ENCODE measurements at regions not wholly inside any gene's neighbourhood (a gene's known extent, or its start where the extent isn't known, plus 50 kb on each side); places are given as distances from the start of the nearest gene placed in this dataset.

DNA sequence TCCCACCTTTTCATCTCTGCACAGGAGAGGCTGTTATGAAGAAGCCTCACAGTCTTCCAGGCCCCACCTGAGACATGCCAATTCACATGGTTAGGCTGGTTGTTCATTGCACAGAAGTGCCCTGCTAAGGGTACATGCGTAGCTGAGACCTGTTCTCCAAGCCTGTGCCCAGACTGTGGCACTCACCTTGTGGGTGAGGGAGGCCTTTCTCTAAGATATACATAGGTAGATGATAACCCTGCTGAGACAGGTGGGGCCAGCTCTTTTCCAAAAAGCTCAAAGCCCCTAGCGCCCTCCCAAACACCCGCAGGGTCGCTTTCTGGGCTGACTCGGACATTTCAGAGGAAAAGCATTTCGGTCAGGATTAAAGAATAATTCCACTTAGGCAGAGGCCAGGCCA is 53.5 kb upstream of the ZNF507 start:
- H3K27me3 ChIP-seq (ENCODE audit: insufficient read depth, poor library complexity, severe bottlenecking) = no peaks in the 10 kb centered on the region
- TF ChIP-seq GABPA (IDR thresholded peaks at IDR 0.05; ENCODE audit: low read depth) = no peak
- no peak for TF ChIP-seq POLR2AphosphoS5 (IDR thresholded peaks at IDR 0.05; ENCODE audit: low read depth)
- TF ChIP-seq SPI1 (IDR thresholded peaks at IDR 0.05; ENCODE audit: borderline replicate concordance, low read depth) = no peak
- TF ChIP-seq, protein P1, sequence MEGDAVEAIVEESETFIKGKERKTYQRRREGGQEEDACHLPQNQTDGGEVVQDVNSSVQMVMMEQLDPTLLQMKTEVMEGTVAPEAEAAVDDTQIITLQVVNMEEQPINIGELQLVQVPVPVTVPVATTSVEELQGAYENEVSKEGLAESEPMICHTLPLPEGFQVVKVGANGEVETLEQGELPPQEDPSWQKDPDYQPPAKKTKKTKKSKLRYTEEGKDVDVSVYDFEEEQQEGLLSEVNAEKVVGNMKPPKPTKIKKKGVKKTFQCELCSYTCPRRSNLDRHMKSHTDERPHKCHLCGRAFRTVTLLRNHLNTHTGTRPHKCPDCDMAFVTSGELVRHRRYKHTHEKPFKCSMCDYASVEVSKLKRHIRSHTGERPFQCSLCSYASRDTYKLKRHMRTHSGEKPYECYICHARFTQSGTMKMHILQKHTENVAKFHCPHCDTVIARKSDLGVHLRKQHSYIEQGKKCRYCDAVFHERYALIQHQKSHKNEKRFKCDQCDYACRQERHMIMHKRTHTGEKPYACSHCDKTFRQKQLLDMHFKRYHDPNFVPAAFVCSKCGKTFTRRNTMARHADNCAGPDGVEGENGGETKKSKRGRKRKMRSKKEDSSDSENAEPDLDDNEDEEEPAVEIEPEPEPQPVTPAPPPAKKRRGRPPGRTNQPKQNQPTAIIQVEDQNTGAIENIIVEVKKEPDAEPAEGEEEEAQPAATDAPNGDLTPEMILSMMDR (IDR thresholded peaks at IDR 0.05; ENCODE audit: insufficient read depth, low read length) = no peak
- TF ChIP-seq, protein P2, sequence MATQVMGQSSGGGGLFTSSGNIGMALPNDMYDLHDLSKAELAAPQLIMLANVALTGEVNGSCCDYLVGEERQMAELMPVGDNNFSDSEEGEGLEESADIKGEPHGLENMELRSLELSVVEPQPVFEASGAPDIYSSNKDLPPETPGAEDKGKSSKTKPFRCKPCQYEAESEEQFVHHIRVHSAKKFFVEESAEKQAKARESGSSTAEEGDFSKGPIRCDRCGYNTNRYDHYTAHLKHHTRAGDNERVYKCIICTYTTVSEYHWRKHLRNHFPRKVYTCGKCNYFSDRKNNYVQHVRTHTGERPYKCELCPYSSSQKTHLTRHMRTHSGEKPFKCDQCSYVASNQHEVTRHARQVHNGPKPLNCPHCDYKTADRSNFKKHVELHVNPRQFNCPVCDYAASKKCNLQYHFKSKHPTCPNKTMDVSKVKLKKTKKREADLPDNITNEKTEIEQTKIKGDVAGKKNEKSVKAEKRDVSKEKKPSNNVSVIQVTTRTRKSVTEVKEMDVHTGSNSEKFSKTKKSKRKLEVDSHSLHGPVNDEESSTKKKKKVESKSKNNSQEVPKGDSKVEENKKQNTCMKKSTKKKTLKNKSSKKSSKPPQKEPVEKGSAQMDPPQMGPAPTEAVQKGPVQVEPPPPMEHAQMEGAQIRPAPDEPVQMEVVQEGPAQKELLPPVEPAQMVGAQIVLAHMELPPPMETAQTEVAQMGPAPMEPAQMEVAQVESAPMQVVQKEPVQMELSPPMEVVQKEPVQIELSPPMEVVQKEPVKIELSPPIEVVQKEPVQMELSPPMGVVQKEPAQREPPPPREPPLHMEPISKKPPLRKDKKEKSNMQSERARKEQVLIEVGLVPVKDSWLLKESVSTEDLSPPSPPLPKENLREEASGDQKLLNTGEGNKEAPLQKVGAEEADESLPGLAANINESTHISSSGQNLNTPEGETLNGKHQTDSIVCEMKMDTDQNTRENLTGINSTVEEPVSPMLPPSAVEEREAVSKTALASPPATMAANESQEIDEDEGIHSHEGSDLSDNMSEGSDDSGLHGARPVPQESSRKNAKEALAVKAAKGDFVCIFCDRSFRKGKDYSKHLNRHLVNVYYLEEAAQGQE (IDR thresholded peaks at IDR 0.05; ENCODE audit: insufficient replicate concordance, low read depth) = no peak
- H3K27ac ChIP-seq (replicated peaks) = no peak overlapping the region
- no peak for DNase-seq (ENCODE audit: low read depth in 1 of 2, low spot score in 1 of 2)
- H3K4me3 ChIP-seq (replicated peaks; ENCODE audit: insufficient read depth, low read length) = no peak overlapping the region

DNA sequence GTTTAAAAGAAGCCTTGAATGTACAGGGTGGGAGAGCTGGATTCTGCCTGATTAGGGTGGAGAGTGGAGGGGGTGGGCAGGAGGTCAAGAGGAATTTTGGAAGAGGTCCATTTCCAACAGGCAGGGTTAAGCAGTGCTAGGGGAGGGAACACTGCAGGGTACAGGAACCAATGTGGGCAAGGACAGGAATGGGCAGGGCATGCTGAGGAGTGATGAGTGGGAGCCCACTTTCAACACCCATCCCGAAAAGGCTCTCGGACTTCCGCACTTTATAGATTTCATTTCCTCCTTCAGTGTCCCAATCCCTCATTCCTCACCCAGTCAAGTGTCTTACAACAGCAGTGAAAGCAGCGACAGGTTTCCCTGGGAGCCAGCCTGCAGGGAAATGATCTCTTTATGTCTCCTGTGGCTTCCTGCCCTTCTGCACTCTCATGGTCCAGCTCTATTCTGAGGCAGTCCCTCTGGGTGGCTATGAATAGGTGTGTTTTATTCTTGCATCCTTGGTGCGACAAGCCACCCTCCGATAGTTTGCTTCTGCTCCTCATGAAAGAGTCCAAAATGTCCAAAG is 50.5 kb upstream of the ZNF507 start:
- no peaks in the 10 kb centered on the region for H3K27me3 ChIP-seq (ENCODE audit: insufficient read depth, poor library complexity, severe bottlenecking)
- no peak for TF ChIP-seq POLR2AphosphoS5 (IDR thresholded peaks at IDR 0.05; ENCODE audit: low read depth)
- no peak for TF ChIP-seq GABPA (IDR thresholded peaks at IDR 0.05; ENCODE audit: low read depth)
- TF ChIP-seq, protein P1 (IDR thresholded peaks at IDR 0.05; ENCODE audit: insufficient read depth, low read length) = no peak
- no peak for TF ChIP-seq SPI1 (IDR thresholded peaks at IDR 0.05; ENCODE audit: borderline replicate concordance, low read depth)
- DNase-seq (ENCODE audit: low read depth in 1 of 2, low spot score in 1 of 2) = no peak

More for the DNA sequence above, 50.5 kb upstream of the ZNF507 start:
- no peak overlapping the region for H3K4me3 ChIP-seq (replicated peaks; ENCODE audit: insufficient read depth, low read length)
- no peak overlapping the region for H3K27ac ChIP-seq (replicated peaks)

All from HL-60 (cell line).